GM15510 (cell line): ENCODE measurements at regions not wholly inside any gene's neighbourhood (a gene's known extent, or its start where the extent isn't known, plus 50 kb on each side); places are given as distances from the start of the nearest gene placed in this dataset.

Experiments
- POLR2A ChIP-seq: IDR thresholded peaks from 3 replicates; pipeline ENCODE4 v1.6.1; 2011; ENCODE audit warnings: borderline replicate concordance; ENCODE audit not compliant: insufficient read length; ENCODE audit errors: extremely low read depth

DNA sequence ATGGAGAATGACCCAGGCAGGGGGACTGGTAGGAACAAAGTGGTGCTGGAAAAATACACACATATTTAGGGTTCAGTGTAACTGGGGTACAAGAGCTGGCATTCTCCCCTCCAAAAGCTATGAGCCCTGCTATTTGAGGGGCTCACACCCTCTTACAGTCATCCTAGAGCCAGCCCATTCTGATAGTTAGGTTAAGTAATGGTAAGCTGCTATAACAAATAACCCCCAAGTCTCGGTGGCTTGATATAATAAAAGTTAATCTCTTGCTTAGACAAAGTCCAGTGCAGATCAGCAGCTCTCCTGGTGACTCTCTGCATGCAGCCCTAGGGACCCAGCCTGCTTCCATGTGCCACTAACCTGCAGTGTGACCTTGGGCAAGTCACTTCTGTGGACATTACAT lies 234.9 kb upstream of the HES1 start:
- no peak for TF ChIP-seq POLR2A

DNA sequence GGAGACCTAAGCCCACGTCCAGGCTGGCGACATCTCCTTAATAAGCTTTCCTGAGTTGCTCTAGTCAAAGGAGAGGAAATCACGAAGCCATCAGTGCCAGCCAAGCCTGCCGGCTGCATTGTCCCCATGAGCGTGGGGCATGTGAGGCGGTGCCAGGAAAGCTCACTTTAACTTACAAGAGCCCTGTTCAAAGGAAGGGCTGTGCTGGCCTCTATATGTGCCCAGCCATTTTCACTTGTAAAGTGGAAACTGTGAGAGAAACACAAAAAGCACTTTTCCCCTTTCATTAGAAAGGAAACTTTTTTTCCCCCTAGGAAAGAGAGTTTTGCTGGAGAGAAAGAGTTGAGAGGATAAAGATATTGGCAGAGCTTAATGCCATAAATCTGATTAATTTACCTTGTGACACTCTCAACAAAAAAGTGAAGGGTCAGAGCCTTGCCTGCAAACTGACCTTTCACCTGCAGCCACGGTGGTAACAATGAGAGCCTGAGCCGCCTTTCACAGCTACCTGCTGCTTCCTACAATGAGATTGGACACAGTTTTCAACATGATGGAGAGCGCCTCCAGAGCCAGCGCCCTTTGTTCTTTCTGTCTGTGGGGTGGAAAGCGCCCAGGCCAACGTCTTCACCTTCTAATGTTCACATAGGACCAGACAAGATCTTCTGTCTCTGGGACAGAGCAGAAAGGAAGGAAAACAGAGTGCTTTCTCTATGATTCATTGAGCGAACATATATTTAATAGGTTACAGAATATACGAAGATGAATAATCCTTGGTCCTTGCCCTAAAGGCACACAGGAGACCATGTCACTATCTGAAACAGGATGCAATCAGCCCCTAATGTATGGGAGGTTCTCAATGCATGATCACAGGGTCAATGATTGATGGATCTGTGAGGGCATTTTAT lies 233.1 kb upstream of the HES1 start:
- no peak for TF ChIP-seq POLR2A

DNA sequence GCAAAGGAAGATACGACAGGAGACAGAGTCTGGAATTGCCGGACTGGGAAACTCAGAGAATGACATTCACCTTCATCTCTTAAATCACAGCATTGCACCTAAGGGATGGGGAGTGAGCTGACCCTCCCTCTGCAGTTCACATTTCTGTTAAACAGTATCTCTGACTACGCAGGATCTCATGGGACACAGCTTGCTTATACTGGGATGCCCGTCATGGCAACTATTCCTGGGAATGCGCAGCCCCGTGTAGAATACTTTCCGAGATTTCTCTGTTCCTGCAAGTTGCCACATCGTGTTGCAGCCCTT lies 232.5 kb upstream of the HES1 start:
- TF ChIP-seq POLR2A = no peak

DNA sequence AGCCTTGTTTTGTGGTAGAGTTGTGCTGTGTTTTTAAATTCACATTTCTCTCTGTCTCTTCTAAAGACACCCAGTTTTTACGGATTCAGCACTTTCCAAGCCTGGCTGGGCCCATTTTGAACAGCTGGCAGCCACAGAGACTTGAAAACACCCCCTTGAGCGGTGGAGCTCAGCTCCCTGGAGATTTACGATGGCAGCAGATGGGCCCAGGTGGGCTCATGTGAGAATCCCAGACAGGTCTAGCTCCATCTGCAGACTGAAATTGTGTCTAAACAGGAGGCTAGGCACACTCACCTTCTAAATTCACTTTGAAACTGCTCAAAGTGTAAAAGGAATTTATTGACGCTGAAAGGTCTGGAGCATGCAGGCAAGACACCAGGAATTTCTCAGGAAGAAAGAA lies 232.0 kb upstream of the HES1 start:
- TF ChIP-seq POLR2A = no peak

DNA sequence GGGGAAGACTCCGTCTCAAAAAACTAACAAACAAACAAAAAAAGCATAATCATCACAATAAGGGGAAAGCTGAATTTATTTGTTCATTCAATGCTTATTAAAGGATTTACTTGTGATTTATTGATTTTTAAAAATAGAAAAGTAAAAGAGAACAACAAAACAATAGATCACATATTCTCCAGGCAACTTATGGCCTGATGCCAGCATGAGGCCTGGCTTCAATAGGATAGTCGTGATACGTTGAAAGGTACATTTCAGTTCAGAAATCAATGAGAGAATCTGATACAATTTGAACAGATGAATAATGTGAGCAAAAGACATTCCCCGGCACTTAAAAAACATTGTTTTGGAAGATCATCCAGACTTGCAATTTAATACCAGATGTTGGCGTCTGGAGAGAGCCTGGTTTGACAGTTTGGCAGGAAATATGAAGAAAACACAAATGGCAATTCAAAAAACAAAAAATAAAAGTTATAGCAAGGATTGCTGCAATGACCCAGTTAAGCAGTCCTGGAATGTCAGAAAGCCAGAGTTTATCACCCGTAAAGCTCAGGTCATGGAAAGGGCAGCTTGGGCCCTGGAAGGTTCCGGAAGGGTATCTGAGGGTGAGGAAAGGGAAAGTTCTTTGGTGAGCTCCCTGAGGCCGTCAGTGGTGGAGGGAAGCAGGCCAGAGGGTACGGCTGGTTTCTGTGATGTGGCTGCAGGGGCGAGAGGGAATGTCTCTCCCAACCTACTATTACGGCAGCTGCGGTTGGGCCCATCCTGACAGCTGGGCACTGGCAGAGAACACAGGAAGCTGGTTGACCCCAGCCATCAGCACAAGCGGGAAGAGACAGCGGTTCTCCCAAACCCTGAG lies 230.2 kb upstream of the HES1 start:
- TF ChIP-seq POLR2A = no peak

DNA sequence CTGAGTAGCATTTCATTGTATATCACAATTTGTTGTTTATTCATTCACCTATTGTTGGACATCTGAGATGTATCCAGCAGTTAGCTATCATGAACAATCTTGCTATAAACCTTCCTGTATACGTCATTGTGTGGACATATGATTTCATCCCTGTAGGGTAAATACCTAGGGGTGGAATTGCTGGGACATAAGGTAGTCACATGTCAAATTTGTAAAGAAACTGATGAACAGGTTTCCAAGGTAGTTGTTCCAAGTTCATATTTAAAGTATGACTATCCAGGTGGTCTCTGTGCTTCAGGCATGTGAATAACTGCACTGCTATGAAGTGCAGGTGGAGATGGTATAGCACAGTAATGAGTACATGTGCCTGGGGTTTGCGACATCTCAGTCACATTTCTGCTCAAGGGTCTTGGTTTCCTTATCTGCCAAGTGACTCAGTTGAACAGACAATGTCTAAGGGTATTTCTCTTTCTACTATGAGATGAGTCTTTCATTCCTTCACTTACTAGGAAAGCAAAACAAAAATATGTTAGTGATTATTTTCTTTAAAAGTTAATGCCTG lies 229.0 kb upstream of the HES1 start:
- no peak for TF ChIP-seq POLR2A

DNA sequence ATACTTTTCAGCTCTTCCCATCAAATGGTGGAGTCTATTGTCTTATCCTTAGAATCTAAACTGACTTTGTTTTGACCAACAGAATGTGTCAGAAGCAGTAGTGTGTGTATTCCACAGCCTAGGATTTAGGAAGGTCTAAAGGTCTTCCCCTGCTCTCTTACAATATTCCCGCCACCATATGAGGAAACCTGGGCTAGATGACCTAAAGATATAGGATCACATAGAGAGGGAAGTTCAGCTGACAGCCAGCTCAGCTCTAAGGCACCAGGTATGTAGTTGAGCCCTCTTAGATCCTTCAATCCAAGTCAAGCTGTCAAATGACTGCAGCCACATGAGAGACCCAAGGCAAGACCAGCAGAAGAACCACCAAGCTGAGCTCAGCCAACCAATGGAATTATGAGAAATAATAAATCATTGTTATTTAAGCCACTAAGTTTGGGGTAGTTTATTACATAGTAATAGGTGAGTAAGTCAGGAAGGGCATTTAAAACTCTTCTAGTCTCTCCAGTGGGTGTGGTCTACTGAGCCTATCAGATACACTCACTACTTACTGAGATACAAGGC lies 227.7 kb upstream of the HES1 start:
- no peak for TF ChIP-seq POLR2A

DNA sequence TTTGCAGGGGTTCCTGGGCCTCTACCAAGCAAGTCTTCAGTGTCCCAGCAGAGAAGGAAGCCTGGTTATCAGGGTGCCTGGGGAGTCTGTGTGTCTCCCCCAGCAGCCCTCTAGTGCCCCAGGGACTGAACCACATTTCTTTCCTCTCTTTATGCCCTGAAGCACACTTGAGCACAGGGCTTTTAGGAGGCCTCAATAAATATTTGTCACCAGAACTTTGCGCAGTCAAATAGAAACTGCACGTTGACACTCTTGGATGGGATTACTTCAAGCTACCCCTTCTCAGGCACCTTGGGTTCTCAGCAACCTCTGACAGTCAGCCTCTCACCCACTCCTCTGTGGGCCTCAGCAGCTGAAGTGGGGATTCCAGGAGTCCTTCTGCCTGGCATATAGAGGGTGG lies 226.6 kb upstream of the HES1 start:
- TF ChIP-seq POLR2A = no peak

DNA sequence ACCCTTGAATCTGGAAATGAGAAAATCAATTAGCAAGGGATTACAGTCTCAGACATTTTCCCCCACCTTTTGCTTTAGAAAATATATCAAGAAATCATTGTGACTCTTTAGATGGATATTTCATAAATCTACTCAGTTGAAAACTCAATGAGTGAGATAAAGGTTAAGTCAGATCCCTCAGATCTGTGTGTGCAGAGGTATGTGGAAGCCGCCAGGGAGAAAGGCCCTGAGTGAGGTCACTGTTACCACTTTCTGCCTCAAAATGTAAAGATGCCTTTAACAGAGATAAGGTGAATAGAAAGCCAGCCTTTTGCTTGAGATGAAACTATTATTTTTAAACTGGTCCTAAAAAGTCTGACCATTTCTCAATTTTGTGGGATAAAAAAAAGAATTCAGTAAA lies 225.6 kb upstream of the HES1 start:
- no peak for TF ChIP-seq POLR2A

DNA sequence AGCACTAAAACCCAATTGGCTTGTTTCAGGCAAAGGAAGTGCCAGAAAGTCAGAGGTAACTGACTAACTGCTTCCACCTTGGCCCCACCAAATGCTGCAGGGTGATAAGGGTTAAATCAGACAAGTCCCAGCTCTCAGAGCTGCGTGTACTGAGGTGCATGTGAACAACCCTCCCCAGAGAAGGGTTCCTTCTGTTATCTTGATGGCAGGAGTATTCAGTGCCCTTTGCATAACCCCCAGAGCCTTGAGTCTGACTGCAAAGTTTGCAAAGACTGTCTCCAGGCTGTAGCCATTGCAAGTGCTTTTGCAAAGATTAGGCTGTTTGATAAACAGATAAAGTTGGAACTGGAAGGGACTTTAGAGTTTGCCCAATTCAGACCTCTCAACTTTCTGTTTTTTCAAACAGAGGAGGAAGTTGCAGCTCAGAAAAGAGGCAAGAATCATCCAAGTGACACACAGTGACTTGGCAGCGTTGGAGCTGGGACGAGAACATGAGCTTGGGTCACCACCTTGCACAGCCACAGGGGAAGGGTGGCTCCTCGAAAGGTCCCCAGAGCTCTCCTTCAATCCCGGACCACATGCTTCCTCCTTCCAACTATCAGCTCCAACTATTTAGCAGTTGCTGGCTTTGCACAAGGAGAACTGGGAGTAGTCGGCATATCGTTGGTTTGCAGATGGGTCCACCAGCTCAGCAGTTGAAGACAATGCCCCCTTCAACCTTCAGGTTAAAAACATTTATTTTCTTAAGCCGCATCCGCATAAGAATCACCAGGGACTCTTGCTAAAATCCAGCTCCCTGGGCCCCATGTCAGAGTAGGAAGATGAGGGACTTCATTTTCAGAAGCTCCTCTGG lies 224.8 kb upstream of the HES1 start:
- TF ChIP-seq POLR2A = no peak

DNA sequence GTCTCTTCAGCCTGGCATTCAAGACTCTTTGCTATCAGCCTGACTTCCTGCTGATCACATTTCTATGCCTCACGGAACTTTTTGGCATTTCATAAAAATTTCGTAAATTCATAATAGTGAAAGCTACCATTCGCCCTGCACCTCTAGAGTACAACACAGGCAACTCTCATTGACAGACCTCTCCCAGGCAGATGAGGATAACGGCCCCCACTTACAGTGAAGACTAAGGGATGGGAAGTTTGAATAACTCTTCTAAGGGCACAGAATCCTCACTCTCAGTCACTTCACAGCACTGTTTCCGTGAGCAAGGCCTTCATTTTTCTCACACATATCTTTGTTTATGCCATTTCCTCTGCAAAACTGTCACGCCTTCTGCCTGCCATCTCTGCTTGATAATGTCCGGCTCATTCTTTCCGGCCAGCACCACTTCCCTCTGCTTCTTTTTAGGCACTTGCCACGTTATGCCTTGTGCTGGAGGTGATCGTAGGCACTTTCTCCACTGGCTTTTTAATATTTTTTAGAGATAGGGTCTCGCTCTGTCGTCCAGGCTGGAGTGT lies 224.1 kb upstream of the HES1 start:
- TF ChIP-seq POLR2A = no peak

DNA sequence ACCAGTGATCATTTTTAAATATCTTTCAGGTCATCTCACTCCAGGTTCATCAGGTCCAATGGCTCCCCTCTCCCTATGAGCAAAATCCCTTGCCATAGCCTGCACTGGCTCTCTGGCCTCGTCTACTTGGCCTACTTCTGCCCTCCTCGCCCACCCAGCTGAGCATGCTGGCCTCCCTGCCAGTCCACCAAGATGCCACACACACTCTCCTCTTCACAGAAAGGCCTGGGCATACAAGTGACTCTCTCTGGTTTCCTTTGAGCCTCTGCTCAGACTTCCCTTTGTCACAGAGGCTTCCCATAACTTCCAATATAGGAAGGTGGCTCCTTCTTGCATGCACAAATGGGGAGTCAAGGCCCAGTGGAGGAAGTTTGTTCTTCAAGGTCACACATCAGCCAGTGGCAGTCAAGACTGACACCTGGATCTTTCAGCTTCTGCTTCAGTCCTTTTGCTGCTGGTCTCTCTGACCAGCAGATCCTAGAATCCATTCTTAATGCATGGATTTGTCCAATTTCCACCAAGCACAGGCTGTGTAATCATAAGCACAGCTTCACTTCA lies 223.2 kb upstream of the HES1 start:
- no peak for TF ChIP-seq POLR2A

DNA sequence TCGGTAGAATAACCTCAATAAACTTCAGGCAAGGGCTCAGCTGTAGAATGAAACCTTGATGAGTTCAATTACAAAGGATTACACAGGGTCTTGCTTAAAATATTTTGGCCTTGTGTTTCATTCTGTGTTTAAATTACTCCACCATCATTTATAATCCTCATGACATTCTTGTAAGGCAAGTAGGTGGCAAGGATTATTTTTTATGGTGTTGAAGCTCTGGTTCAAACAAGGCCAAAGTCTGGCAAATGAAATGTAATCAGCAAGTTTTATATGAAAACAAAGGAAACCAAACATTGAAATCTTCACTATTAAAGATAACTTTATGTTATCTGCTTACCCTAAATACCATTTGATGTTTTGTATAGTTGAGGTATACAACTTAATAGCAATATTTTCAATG lies 221.3 kb upstream of the HES1 start:
- no peak for TF ChIP-seq POLR2A

DNA sequence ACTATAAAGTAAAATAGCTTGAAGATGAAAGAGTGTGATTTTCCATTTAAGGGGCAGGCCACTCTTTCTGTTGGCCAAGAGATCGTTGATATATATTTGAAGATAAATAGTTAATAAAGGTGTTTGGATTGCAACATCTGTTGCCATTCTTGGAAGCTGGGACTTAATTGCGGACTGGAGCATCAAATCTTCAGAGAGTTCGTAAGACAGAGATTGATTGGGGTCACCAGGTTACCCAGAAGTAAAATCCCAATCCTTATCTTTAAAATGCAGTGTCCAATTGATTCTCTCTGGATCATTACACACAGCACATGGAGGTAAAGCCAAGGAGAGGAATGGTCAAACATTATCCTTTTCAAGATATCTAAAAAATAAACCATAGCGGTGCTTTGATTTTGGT lies 220.8 kb upstream of the HES1 start:
- no peak for TF ChIP-seq POLR2A
